ENCODE measurements at regions not wholly inside any gene's neighbourhood (a gene's known extent, or its start where the extent isn't known, plus 50 kb on each side); places are given as distances from the start of the nearest gene placed in this dataset.

DNA sequence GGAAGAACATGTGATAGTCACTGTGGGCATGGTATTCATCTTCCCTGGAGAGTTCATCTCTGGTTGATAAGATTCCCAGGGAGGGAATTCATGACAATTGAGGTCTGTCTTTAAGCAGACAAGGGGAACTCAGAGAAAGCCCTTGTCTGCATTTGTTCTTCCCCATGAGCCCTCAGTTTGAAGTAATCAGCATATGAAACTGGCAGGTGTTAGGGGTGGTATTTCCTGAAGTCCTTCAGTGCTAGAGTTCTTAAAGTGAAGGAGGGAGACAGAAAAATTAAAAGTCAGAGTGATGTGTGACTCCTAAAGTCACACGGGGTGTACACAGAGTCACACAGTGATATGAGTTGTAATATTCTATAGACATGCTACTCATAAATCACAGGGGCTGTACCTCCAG lies 60.6 kb upstream of the SYK start:
- intact Hi-C loops (cut with DNase I), result no loop called here
- TF ChIP-seq POLR2A (IDR thresholded peaks at IDR 0.05) (no peak), EP300 (IDR thresholded peaks at IDR 0.05) (no peak)
- TF ChIP-seq, protein P1, sequence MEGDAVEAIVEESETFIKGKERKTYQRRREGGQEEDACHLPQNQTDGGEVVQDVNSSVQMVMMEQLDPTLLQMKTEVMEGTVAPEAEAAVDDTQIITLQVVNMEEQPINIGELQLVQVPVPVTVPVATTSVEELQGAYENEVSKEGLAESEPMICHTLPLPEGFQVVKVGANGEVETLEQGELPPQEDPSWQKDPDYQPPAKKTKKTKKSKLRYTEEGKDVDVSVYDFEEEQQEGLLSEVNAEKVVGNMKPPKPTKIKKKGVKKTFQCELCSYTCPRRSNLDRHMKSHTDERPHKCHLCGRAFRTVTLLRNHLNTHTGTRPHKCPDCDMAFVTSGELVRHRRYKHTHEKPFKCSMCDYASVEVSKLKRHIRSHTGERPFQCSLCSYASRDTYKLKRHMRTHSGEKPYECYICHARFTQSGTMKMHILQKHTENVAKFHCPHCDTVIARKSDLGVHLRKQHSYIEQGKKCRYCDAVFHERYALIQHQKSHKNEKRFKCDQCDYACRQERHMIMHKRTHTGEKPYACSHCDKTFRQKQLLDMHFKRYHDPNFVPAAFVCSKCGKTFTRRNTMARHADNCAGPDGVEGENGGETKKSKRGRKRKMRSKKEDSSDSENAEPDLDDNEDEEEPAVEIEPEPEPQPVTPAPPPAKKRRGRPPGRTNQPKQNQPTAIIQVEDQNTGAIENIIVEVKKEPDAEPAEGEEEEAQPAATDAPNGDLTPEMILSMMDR (IDR thresholded peaks at IDR 0.05), result no peak
- H3K36me3 ChIP-seq, result no peaks in the 10 kb centered on the region
- no peaks in the 10 kb centered on the region for H3K27me3 ChIP-seq
- DNase-seq, result no peak
- 75 to 86% (median 84%) methylated on average over 1 of the region's 1 CpG for WGBS, 3 donors
- no peak overlapping the region for H3K4me3 ChIP-seq
- H3K27ac ChIP-seq, result no peak overlapping the region
- no peaks in the 10 kb centered on the region for H3K9me3 ChIP-seq
- no peaks in the 10 kb centered on the region for H3K4me1 ChIP-seq (ENCODE audit: insufficient read depth)

GRCh38 chr9:90737742-90738141 lies 63.9 kb upstream of the SYK start:
- intact Hi-C loops (cut with DNase I), result no loop called here
- 70 to 76% (median 73%) methylated on average over 1 of the region's 1 CpG for WGBS, 3 donors
- no peak overlapping the region for H3K4me3 ChIP-seq
- no peaks in the 10 kb centered on the region for H3K36me3 ChIP-seq
- no peak for DNase-seq
- no peaks in the 10 kb centered on the region for H3K9me3 ChIP-seq
- TF ChIP-seq, protein P1 (IDR thresholded peaks at IDR 0.05), result no peak
- TF ChIP-seq POLR2A (IDR thresholded peaks at IDR 0.05) (no peak), EP300 (IDR thresholded peaks at IDR 0.05) (no peak)
- H3K27ac ChIP-seq, result no peak overlapping the region
- no peaks in the 10 kb centered on the region for H3K27me3 ChIP-seq
- H3K4me1 ChIP-seq (ENCODE audit: insufficient read depth), result no peaks in the 10 kb centered on the region

- DNase-seq, result no peak
- Histone ChIP-seq H3K4me3 (no peak overlapping the region), H3K4me1 (ENCODE audit: insufficient read depth) (no peaks in the 10 kb centered on the region), H3K9me3 (no peaks in the 10 kb centered on the region), H3K27ac (no peak overlapping the region), H3K36me3 (no peaks in the 10 kb centered on the region), H3K27me3 (no peaks in the 10 kb centered on the region)
- intact Hi-C loops (cut with DNase I), result no loop called here
- no peak for TF ChIP-seq EP300 (IDR thresholded peaks at IDR 0.05)
- TF ChIP-seq, protein P1 (IDR thresholded peaks at IDR 0.05), result no peak
- WGBS, 3 donors, result 21 to 44% (median 22%) methylated on average over 1 of the region's 1 CpG
These were observed 65.7 kb upstream of the SYK start for GRCh38 chr9:90735952-90736351.

- DNase-seq, result no peak
- Histone ChIP-seq H3K27ac (no peak overlapping the region), H3K4me1 (ENCODE audit: insufficient read depth) (no peaks in the 10 kb centered on the region), H3K9me3 (no peaks in the 10 kb centered on the region), H3K36me3 (no peaks in the 10 kb centered on the region), H3K4me3 (no peak overlapping the region), H3K27me3 (no peaks in the 10 kb centered on the region)
- intact Hi-C loops (cut with DNase I), result no loop called here
- TF ChIP-seq POLR2A (IDR thresholded peaks at IDR 0.05) (no peak), EP300 (IDR thresholded peaks at IDR 0.05) (no peak)
- TF ChIP-seq, protein P1 (IDR thresholded peaks at IDR 0.05), result no peak
- WGBS, 3 donors, result 78 to 84% (median 80%) methylated on average over 7 of the region's 7 CpGs
These were observed 67.0 kb upstream of the SYK start for GRCh38 chr9:90734631-90735030.

- Histone ChIP-seq H3K36me3 (no peaks in the 10 kb centered on the region), H3K27ac (no peak overlapping the region), H3K4me3 (no peak overlapping the region), H3K9me3 (no peaks in the 10 kb centered on the region), H3K27me3 (no peaks in the 10 kb centered on the region), H3K4me1 (ENCODE audit: insufficient read depth) (no peaks in the 10 kb centered on the region)
- 83 to 97% (median 85%) methylated on average over 22 to 24 of the region's 24 CpGs for WGBS, 3 donors
- TF ChIP-seq EP300 (IDR thresholded peaks at IDR 0.05), result no peak
- no peak for TF ChIP-seq POLR2A (IDR thresholded peaks at IDR 0.05)
- DNase-seq, result no peak
- intact Hi-C loops (cut with DNase I), result no loop called here
These were observed 72.3 kb upstream of the SYK start for GRCh38 chr9:90729351-90729750.
